WTC11 (cell line): ENCODE measurements at regions not wholly inside any gene's neighbourhood (a gene's known extent, or its start where the extent isn't known, plus 50 kb on each side); places are given as distances from the start of the nearest gene placed in this dataset.

Experiments used
- ATAC-seq: fragments of 200-7000 bp; cut with Tn5 transposase; 2 replicates; pipeline ENCODE4 v1.10.0; 2021; ENCODE audit warnings: mild to moderate bottlenecking, moderate library complexity
- CTCF ChIA-PET: fragments of 300-600 bp; sonication (Branson Sonifier 250); formaldehyde crosslinking; loops from one replicate; lab custom pipeline; 2021; ENCODE audit warnings: antibody characterized with exemption; lab: Charles Lee
- POLR2A ChIA-PET: fragments of 350-600 bp; sonication (Branson Sonifier 250); formaldehyde crosslinking; loops from one replicate; lab custom pipeline; 2021; ENCODE audit warnings: antibody characterized with exemption; lab: Charles Lee
- DNase-seq: peaks from one replicate; pipeline ENCODE4 v3.0.0; 2021; ENCODE audit warnings: low spot score
- H3K27ac Mint-ChIP-seq: 2 replicates; pipeline ENCODE4 v1.8.0; 2021; ENCODE audit warnings: mixed read lengths
- H3K27me3 Mint-ChIP-seq: 2 replicates; pipeline ENCODE4 v1.8.0; 2021; ENCODE audit warnings: low read depth, mild to moderate bottlenecking, moderate library complexity, mixed read lengths
- H3K36me3 Mint-ChIP-seq: 2 replicates; pipeline ENCODE4 v1.8.0; 2021; ENCODE audit warnings: mixed read lengths
- H3K4me1 Mint-ChIP-seq: 2 replicates; pipeline ENCODE4 v1.8.0; 2022; ENCODE audit warnings: mixed read lengths
- H3K4me3 Mint-ChIP-seq: 2 replicates; pipeline ENCODE4 v1.8.0; 2021; ENCODE audit warnings: mild to moderate bottlenecking, moderate library complexity, mixed read lengths
- H3K9me3 Mint-ChIP-seq: 2 replicates; pipeline ENCODE4 v1.8.0; 2021; ENCODE audit warnings: mixed read lengths
- ARID4B ChIP-seq: sonication (generic); formaldehyde crosslinking; IDR thresholded peaks from 2 replicates; pipeline ENCODE4 v1.8.0; 2023; ENCODE audit warnings: missing genetic modification reagents, mild to moderate bottlenecking, borderline replicate concordance
- ATF3 ChIP-seq: sonication (generic); formaldehyde crosslinking; conservative IDR thresholded peaks from 2 replicates; pipeline ENCODE4 v1.8.1; 2022; ENCODE audit warnings: mild to moderate bottlenecking, missing genetic modification reagents
- ATF6 ChIP-seq: sonication (generic); formaldehyde crosslinking; IDR thresholded peaks from 2 replicates; pipeline ENCODE4 v1.8.1; 2023; ENCODE audit warnings: mild to moderate bottlenecking, missing genetic modification reagents
- CREB1 ChIP-seq: sonication (generic); formaldehyde crosslinking; IDR thresholded peaks from 2 replicates; pipeline ENCODE4 v1.8.0; 2023; ENCODE audit warnings: mild to moderate bottlenecking, missing genetic modification reagents
- CREM ChIP-seq: sonication (generic); formaldehyde crosslinking; IDR thresholded peaks from 2 replicates; pipeline ENCODE4 v1.8.1; 2022; ENCODE audit warnings: mild to moderate bottlenecking, missing genetic modification reagents, moderate library complexity
- CTCF ChIP-seq: fragments of 200-600 bp; IDR thresholded peaks from 2 replicates; pipeline ENCODE4 v1.8.0; 2022; ENCODE audit warnings: antibody characterized with exemption
- ELF4 ChIP-seq: sonication (generic); formaldehyde crosslinking; IDR thresholded peaks from 2 replicates; pipeline ENCODE4 v1.8.1; 2022; ENCODE audit warnings: low read depth, mild to moderate bottlenecking, moderate library complexity, missing genetic modification reagents
- ESRRA ChIP-seq: sonication (generic); formaldehyde crosslinking; IDR thresholded peaks from 2 replicates; pipeline ENCODE4 v1.8.1; 2022; ENCODE audit warnings: mild to moderate bottlenecking, missing genetic modification reagents, borderline replicate concordance
- FOXJ3 ChIP-seq: sonication (generic); formaldehyde crosslinking; IDR thresholded peaks from 2 replicates; pipeline ENCODE4 v1.9.0; 2021; ENCODE audit warnings: missing genetic modification reagents, mild to moderate bottlenecking, borderline replicate concordance
- FOXP1 ChIP-seq: sonication (generic); formaldehyde crosslinking; IDR thresholded peaks from 2 replicates; pipeline ENCODE4 v1.8.0; 2022; ENCODE audit warnings: missing genetic modification reagents, mild to moderate bottlenecking, moderate library complexity, borderline replicate concordance
- GRHL2 ChIP-seq: fragments of 250-450 bp; sonication (Bioruptor Pico); IDR thresholded peaks from 2 replicates; pipeline ENCODE4 v1.8.0; 2022; ENCODE audit warnings: mild to moderate bottlenecking, moderate library complexity; ENCODE audit not compliant: insufficient replicate concordance, severe bottlenecking
- GTF2I ChIP-seq: fragments of 250-450 bp; sonication (Bioruptor Pico); conservative IDR thresholded peaks from 2 replicates; pipeline ENCODE4 v1.4.0; 2021; ENCODE audit warnings: mild to moderate bottlenecking
- JAZF1 ChIP-seq: fragments of 250-450 bp; sonication (Bioruptor Pico); IDR thresholded peaks from 2 replicates; pipeline ENCODE4 v1.9.0; 2021; ENCODE audit warnings: moderate library complexity, mild to moderate bottlenecking, inconsistent platforms
- NFE2L1 ChIP-seq: sonication (generic); formaldehyde crosslinking; IDR thresholded peaks from 2 replicates; pipeline ENCODE4 v1.8.1; 2023; ENCODE audit warnings: missing genetic modification reagents
- NFYB ChIP-seq: sonication (generic); formaldehyde crosslinking; conservative IDR thresholded peaks from 2 replicates; pipeline ENCODE4 v1.8.0; 2022; ENCODE audit warnings: low read depth, missing genetic modification reagents
- PREB ChIP-seq: sonication (generic); formaldehyde crosslinking; IDR thresholded peaks from 2 replicates; pipeline ENCODE4 v1.8.1; 2022; ENCODE audit warnings: mild to moderate bottlenecking, missing genetic modification reagents, moderate library complexity, borderline replicate concordance
- SMAD3 ChIP-seq: sonication (generic); formaldehyde crosslinking; IDR thresholded peaks from 2 replicates; pipeline ENCODE4 v1.8.0; 2022; ENCODE audit warnings: missing genetic modification reagents, mild to moderate bottlenecking, borderline replicate concordance
- SMAD4 ChIP-seq: sonication (generic); formaldehyde crosslinking; IDR thresholded peaks from 2 replicates; pipeline ENCODE4 v1.8.0; 2022; ENCODE audit warnings: mild to moderate bottlenecking, missing genetic modification reagents
- USF2 ChIP-seq: sonication (generic); formaldehyde crosslinking; IDR thresholded peaks from 2 replicates; pipeline ENCODE4 v1.8.1; 2023; ENCODE audit warnings: mild to moderate bottlenecking, missing genetic modification reagents, moderate library complexity
- ZNF281 ChIP-seq: sonication (generic); formaldehyde crosslinking; IDR thresholded peaks from 2 replicates; pipeline ENCODE4 v1.8.0; 2023; ENCODE audit warnings: mild to moderate bottlenecking, missing genetic modification reagents
- ZSCAN18 ChIP-seq: fragments of 250-450 bp; sonication (Bioruptor Pico); IDR thresholded peaks from 2 replicates; pipeline ENCODE4 v2.1.2; 2022; ENCODE audit warnings: mild to moderate bottlenecking, moderate library complexity

- TF ChIP-seq FOXP1 (no peak), NFYB (CRISPR knock-in tag) (no peak), ATF3 (CRISPR knock-in tag) (no peak), PREB (CRISPR knock-in tag) (no peak), GRHL2 (CRISPR knock-in tag) (no peak), FOXJ3 (CRISPR knock-in tag) (no peak), CTCF (no peak)
- TF ChIP-seq, all 79 proteins: peak for 0
Observed at GRCh38 chr3:67946436-67946835, 292.0 kb upstream of the SUCLG2 start (continued).

- POLR2A ChIA-PET, result no interaction called here
- peaks cover 12% of the 10 kb centered on the region for H3K36me3 Mint-ChIP-seq
- H3K4me3 Mint-ChIP-seq, result no peak overlapping the region
- peaks cover 31% of the 10 kb centered on the region for H3K9me3 Mint-ChIP-seq
- H3K4me1 Mint-ChIP-seq, result peaks cover 12% of the 10 kb centered on the region
- no peaks in the 10 kb centered on the region for H3K27me3 Mint-ChIP-seq
- ATAC-seq (no peak), DNase-seq (no peak)
- TF ChIP-seq SMAD4 (CRISPR knock-in tag), result no peak
- TF ChIP-seq USF2 (CRISPR knock-in tag), result no peak
- TF ChIP-seq NFE2L1 (CRISPR knock-in tag), result no peak
- no peak for TF ChIP-seq CREM (CRISPR knock-in tag)
- no peak for TF ChIP-seq ELF4 (CRISPR knock-in tag)
- no peak for TF ChIP-seq SMAD3 (CRISPR knock-in tag)
- no peak for TF ChIP-seq ATF6 (CRISPR knock-in tag)
- no peak for TF ChIP-seq CREB1 (CRISPR knock-in tag)
- no peak for TF ChIP-seq ARID4B
- no peak for TF ChIP-seq ZSCAN18 (CRISPR knock-in tag)
- no peak for TF ChIP-seq ESRRA (CRISPR knock-in tag)
- no peak for TF ChIP-seq GTF2I (CRISPR knock-in tag)
- TF ChIP-seq JAZF1, result no peak
- no peak for TF ChIP-seq ZNF281 (CRISPR knock-in tag)
- TF ChIP-seq, all 79 proteins: peak for 0
- CTCF ChIA-PET, result no interaction called here
- no peak overlapping the region for H3K27ac Mint-ChIP-seq
Observed at GRCh38 chr3:67943546-67943945, 289.1 kb upstream of the SUCLG2 start.
